ENCODE measurements at regions not wholly inside any gene's neighbourhood (a gene's known extent, or its start where the extent isn't known, plus 50 kb on each side); places are given as distances from the start of the nearest gene placed in this dataset.
A peak's percentile ranks its signal among the peaks of the same experiment; 100 is the strongest.

DNA sequence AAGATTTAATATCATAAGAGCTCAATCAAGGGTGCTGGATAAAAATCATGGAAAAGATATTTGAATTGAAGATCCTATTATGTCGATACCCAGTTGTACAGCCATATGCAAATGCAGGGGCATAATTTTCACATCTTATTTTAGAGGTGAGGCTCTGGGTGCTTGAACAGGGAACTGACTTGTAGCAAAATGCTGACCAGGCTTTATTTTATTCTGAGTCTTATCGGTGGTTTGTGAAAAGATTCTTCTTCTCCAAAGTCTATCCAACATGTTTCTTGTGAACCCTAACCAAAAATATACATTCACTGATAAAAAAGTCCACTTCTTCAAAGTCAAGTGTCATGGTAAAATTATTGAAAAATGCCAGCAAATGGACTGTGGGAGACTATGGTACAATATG is 475.5 kb upstream of the NEGR1 start:
- DNase-seq, result no peak

DNA sequence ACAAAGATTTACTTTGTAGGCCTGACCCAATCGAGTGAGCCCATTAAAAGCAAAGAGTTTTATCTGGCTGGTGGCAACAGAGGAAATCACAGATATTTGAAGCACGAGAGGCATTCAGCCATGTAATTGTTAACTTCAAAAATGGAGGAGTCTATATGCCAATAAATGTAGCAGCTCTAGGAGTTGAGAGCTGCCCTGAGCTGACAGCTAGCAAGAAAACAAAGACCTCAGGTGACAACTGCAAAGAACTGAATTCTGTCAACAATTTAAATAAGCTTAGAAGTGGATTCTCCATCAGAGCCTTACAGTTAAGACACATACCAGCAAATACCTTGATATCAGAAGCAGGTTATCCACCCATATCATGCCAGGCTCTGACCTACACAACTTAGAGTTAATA is 463.1 kb upstream of the NEGR1 start:
- DNase-seq, result no peak

DNA sequence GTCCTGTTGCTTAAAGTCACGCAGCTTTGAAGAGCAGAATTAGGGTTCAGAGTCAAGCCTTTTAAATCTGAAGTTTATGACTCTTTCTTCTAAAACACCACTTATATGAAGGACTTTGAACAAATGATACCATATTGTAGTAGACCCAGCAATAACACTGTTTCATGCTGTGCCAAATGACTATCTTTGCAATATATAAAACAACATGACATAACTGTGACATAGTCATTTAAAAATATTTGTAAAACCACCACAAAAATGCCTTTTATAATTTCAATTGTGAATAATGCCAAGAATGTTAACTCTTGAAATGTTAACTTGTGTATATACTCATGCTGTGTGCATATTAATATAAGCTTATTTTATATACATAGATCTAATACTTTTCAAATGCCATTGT is 452.1 kb upstream of the NEGR1 start:
- no peak for DNase-seq

DNA sequence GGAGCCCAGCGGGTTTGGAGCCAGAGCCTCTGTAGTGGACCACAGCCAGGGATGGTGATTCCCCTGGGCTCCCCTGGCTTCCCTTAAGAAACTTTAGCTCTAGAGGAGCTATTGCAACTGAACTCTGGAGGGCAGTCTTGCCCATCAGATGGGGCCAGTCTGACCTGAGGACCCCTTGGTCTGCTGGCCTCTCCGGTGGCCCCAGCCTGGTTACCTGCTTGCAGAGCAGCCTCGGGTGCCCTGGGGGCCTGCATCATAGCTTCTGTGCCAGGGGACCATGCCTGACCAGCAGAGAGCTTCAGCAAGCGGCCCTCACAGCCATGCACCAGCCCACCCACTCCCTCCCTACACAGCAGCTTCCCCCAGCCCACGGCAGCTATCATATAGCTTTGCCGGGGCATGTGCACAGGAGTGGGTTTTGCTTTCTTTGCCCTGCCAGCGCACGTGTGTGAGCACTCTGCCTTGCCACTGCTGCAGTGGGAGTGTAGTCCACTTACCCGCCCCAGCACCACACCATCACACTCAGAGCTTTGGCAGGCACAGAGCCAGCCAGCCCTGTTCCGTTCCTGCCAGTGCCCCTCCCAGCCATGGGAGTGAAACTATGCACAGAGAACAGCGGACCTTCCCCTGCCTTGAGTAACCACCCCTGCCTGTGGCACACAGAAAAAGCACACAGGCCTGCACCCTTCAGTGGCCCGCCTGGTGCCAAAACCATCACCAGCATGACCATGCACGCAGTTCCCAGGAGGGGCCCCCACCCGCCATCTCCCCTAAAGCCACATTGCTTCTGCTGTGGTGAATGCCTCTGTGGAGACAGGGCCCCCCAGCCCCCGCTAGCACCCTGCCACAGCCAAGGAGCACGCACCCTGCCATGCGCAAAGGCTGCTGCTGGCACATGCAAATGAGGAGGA is 442.9 kb upstream of the NEGR1 start:
- DNase-seq, result no peak

DNA sequence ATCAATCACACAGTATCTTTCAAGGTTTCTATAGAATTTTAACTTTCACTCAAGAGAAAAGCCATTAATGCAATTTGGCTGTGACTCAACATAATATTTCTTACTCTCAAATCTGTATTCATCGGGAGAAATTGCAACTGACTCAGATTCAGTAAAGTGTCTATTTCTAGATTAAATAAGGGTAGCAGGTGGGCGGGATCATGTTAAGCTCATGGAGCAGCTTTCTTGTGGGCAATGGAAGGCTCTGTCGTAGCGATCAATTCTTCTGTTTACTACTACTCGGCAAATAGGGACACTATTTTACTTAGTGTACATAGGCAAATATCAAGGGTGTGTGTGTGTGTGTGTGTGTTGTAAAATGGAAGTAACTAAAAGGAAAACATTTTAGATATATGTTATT is 423.6 kb upstream of the NEGR1 start:
- DNase-seq, result no peak

DNA sequence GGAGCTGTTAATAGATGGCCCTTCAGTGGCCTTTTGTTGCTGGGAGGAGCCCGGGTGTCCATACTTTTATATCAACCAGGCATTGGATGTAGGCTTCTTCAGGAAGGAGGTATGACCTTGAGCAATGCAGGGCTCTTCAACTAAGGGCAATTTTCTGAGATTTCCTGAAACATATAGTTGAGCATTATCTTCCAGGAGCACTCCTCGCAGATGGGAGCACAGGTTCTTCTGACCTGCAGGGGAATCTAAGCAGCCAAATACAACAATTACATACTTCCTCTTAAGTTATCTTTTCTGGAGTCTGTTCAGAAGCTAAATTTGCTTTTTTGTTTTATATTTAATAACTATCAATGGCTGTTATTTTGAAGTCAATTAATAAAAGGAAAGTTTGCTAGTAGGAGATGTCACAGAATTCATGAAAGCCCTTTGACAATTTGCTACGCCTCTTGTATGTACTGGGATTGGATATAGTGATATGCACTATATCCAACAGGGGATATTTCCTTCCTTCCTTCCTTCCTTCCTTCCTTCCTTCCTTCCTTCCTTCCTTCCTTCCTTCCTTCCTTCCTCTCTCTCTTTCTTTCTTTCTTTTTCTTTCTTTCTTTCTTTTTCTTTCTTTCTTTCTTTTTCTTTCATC is 422.6 kb upstream of the NEGR1 start:
- no peak for DNase-seq

DNA sequence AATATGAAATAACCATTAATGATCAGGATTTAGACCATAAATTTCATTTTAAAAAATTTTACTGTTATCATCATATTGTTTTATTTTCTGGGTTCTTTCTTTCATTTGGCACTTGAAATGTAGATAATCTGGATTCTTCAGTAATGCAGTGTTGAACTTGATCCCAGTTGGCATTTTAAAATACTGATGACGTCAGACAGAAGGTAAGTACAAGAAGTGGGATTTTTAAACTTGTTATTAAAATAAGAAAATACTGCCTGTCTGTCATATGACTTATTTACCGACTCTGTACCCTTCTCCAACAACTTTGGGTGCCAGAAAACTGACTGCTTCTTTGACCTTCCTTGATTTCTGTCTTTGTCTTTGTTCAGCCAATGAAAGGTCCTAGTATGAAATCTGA is 415.1 kb upstream of the NEGR1 start:
- DNase-seq, result no peak

DNA sequence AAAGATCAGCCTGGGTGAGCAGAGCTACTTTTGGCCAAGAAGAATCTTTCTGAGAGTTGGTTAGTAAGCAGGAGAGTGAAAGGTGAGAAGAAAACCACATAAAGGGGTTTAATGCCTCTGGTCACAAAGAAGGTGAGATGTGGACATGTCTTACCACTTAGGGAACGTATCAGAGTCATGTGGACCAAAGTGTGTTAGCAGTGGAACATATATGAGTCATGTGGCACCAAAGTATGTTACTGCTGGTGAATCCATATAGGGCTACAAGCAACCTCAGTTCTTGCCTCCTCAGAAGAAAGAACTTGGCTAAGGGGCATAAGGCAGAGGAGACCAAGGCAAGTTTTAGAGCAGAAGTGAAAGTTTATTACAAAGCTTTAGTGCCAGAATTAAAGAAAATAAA is 411.6 kb upstream of the NEGR1 start:
- DNase-seq, result no peak

DNA sequence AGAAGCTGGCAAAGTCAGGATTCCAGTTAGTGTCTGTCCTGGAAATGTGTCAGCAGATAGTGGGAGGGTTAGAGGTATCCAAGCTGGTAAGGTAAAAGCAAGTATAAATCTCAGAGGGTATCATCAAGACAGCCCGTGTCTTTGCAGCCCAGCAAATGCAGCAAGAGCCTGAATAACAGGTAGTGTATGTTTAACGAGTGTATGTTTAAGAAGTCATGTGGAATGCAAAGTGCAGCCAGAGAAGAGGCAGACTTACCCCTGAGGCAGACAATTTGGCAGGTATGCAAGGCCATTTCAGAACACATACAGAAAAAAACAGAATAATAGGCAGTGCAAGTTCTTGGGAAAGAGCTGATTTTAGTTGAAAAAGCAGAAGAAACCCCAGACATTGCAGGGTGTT is 411.0 kb upstream of the NEGR1 start:
- DNase-seq, result no peak

DNA sequence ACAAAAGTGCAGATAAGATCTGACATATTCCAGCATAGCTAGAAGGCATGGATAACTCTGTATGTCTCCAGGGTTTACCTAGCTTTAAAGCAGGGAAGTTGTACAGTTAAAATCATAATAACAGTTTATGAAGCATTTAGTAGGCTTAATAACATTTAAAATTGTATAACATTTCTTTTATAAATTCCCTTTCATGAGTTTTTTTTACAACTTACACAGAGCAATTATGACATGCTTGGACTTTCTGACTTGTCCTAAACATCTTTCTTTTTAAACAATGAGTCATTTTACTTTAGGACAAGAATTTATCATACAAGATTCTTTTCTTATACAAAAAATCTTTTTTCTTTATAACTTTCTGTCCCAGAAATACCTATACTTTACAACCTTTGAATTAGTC is 408.5 kb upstream of the NEGR1 start:
- no peak for DNase-seq

DNA sequence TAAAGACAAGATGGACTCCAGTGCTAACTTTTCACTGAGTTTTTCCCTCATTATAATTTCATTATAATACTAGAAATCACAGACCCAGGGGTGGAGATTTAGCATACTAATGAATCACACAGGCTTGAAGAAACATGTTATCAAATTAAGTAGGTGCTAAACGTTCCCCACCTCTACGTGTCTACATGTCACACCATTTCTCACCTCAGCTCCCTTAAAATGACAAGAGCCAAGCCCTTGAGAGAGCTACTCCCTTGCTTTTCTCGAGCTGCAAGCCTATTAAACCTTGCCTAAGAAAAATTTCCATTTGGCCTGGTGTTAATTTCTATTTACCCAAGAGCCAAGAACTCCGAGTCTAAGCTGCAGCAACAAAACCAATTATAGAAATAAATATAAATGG is 396.3 kb upstream of the NEGR1 start:
- no peak for DNase-seq

DNA sequence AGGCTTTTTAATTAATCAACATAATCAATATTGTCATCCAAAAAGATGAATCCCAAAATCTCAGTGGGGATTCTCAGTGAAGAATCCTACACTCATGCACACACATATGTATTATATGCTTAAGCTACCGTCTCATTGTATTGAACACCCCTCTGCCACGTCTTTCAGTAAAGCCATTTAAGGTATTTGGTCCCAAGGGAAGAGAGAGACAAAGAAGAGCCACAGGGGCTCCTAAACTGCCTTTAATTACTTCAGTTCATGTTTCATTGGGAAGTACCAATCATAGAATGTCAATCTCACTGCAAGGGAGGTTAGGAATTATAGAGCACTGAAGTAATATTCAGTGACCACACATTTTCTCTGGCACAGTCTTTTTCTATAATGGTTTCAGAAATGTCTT is 388.6 kb upstream of the NEGR1 start:
- no peak for DNase-seq

DNA sequence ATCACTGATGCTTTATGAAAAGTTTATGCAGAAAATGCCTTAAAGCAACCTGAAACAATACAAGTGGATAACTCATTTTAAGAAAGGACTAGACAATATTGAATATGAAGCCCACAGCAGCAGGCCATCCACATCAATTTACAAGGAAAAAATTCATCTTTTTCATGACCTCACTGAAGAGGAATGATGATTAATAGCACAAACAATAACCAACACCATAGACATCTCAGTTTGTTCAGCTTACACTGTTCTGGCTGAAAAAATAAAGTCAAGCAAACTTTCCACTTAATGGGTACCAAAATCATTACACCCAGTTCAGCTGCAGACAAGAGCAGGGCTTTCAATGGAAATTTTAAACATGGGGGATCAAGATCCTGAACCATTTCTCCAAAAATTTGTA is 380.6 kb upstream of the NEGR1 start:
- DNase-seq, result no peak

DNA sequence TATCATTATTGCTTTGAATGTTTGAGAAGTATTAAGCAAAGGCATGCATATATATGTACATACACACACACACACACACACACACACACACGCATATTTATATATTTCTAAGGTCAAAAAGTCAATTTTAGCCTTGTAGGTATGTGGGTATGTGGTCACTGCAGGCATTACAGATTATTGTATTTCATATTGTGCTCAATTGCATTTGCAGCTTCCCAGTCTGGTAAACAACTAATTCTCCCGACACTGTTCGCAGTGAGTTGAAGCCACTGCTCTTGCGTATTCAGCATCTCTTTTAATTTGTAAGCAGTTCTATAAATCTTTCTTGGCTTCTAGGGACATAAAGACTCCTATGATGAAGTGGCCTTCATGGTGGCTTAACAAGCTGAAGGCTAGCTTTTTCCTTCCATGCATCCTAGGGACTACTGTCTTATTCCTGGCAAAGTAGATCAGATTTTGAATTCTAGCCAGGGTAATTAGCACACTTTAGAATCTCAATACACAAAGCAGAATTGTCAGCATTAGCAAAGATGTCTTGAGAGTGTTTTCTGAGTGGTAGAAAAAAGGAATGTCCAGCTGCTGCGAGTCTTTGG is 368.6 kb upstream of the NEGR1 start:
- peak in 1 of 2 experiments; percentile 33 for DNase-seq

DNA sequence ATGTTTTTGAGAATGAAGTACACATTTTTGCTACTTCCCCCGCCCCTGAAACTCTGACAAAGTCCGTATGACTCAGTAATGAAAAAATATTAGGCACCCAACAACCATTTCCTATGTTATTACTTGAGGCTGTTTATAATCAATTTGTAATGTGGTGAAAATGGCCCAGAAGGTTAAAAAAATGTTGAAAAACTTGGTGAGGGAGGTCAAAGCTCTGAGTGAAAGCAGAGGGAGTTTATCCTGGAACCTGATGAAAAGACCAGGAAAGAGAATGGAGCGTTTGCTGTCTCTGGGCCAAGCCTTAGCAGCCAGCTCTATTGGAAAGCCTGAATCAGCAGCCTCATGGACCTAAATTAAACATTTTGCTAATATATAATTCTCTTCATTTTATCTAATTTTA is 367.7 kb upstream of the NEGR1 start:
- peak in 1 of 2 experiments; percentile 37 for DNase-seq

DNA sequence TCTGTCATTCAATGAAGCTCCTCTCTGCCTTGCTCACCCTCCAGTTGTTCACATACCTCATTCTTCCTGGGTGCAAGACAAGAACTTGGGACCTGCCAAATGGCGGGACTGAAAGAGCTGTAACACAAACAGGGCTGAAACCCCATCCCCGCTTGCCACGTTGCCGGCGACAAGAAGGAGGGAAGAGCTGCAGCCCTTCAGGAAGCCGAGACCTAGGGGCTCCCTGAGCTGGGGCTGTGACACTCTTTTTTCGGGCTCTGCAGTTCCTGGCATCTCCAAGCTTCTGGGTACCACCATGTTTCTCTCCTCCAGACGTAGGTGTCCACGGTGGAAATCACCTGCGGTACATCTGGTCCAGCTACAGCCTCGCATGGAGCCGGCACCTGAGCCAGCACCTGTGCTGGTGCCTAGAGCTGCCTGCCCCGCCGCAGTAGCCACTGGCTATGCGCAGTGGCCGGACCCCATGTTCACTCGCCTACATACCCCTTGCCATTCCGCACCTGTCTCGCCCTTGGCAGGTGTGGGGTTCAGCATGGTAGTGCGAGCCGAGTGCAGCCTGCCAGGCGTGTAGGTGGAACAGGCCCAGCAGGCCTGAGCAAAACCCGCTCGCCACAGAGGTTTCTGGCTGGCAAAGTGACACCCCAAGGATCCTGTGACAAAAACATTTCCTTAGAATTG is 367.0 kb upstream of the NEGR1 start:
- no peak for DNase-seq

DNA sequence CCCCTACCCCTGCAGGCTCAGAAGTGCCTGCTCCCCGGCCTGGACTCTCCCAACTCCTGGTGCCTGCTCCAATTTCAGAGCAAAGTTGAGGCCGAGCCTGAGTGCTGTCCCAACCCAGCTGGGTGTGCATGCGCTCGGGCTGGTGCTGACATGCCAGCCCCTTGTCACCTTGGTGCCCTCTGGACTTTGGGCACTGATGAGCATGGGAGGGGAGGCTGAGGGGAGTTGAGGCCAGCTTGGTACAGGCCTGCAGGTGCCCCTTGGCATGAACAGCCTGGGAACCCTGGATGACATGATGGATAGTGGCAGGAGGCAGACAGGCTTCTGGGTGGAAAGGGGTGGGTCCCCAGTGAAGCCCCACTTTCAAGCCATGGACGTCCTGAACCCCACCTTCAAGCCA is 366.1 kb upstream of the NEGR1 start:
- no peak for DNase-seq

DNA sequence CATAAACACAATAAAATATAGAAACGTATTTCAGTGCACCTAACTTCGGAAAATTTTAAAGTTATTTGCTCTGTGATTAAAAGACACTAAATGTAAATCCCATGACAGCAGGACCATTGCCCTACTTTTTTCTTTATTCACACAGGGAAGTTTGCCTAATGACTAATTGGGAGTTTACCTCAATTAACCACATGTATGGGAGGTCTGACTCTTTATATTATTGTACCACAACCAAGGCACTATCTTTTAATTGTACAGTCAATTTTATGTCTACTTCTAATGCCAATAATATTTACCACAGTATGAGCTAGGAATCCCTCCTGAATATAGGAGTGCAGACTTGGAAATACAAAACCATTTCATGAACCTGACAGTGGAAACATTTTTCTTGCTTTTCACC is 360.8 kb upstream of the NEGR1 start:
- no peak for DNase-seq

DNA sequence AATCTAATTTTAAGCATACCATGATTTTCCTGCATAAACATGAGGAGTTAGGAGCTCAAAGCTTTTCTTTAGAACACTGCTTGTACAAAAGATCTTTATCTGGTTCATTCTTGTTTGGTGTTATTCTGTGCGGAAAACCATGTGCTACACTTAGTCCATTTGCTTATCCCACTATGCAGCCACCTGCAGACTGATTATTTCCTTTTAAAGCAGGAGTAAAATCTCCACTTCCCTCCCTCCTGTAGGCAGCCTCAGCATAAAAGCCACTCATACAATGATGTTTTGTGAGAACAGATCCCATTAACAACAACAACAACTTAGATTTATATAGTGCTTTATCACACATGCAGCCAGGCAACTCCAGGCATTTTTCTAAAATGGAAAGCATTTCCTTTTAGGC is 355.3 kb upstream of the NEGR1 start:
- no peak for DNase-seq

DNA sequence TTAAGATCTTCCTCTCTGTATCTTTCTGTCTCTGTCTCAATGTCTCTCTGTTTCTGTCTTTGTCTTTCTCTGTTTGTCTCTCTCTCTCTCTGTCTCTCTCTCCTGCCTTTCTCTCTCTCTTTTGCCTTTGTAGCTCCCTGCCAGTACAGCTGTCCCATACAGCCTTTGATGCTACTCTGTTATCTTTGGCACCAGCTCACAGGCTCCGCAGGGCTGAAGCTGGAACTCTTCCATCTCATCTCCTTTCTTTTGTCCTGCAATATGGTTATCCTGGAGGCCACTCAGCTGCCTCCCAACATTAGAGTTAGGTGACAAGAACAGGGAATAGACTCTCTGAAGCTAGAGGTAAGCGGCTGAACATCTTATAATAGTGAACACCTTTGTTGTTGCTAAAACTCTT is 354.3 kb upstream of the NEGR1 start:
- DNase-seq, result peak; percentile 76 to 91

DNA sequence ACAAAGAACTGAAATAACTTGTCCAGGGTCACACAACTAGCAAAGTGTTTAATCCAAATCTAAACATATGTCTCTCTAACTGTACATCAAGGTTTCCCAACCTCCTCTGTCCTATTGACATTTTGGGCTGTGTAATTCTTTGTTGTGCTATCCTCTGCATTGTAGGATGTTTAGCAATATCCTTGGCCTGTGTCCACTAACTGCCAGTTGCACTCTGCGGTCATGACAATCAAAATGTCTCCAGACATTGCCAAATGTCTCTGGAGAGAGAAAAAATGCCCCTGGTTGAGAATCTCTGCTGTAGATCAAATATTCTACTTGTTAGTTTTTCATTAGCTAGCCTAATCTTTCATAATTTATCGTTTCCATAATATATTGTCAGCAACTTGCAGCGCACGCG is 353.4 kb upstream of the NEGR1 start:
- DNase-seq, result peak in 1 of 2 experiments; percentile 42

DNA sequence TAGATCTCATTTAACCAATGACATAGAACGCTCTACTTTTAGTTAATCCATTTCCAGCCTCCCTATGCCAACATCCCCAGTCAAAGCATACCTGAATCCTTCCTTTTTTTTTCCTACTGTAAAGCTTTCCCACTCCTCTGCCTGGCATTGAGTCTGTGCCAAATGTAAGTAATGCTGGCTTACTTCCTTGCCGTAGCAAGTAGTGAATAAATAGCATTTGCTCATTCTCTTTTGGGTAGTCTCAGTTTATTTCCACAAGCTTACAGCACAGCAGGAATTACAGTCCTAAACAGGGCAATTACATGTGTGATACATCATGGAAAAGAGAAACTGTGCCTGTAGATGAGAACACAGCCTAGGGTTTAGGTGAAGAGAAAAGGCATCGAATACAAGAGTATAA is 352.6 kb upstream of the NEGR1 start:
- DNase-seq, result peak; percentile 28 to 49

DNA sequence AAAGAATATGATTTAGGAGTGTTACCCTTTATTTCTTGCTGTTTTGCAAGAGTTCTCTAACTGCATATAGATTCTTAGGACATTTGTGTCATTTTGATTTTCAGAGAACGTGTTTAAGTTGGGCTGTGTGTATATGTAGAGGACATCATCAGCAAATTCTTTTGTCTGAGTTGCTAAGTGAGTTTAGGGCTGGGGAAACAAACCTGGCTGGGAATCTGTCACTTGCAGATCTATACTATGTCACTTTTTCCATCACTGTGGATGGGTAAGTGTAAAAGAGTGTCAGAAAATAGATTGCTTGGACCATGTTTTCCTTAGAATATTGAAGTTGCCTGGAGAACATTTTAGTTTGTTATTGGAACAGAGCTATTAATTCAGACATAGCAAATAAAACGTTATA is 349.1 kb upstream of the NEGR1 start:
- no peak for DNase-seq

DNA sequence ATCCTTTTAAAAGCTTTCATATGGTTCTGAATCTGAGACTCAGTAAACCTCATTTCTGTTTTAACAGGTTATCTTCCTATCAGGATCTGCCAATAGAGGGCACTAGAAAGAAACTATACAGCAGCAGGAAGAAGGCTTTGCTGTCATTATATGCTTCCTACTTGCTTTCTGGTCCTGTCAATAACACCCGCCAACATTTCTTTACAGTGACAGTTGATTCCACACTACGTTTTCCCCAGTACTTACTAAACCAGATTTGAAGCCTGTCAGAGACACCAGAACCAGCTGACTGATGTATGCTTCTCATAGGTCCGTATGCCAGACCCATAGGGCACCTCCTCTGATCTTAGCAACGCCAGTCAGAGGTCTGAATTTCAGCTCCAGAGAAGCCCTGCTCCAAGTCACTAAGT is 341.0 kb upstream of the NEGR1 start:
- DNase-seq, result peak; percentile 53 to 78

Data from NCI-H446 (cell line).